ENCODE measurements at regions not wholly inside any gene's neighbourhood (a gene's known extent, or its start where the extent isn't known, plus 50 kb on each side); places are given as distances from the start of the nearest gene placed in this dataset.

DNA sequence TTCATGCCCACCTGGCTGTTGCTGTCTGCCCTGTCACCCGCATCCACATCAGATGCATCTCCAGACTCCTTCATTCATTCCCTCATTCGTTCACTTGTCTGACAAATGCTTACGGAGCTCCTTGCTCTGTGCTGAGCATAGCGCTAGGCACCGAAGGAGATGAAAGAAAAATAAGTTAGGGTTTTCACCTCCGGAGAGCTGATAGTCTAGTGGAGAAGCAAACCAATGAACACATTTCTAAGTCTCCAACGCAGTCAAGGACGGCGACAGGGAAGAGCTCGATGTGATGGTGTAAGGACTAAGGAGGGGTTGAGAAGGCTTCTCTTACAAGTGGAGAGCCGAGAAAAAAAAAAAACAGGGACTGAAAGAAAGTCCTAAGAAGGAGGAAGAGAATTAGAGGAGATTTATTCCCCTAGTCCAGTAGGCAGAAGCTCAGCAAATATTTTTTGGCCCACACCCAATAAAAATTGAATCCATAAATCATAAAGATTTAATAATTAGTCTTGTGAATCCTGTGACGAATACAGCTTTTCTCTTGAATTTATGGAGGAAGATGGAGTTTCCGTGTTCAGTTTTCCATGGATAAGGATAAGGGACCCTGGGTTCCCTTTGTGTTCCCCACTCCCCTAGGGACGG is 127.2 kb upstream of the DLG1 start:
- Mint-ChIP-seq H3K4me1 (ENCODE audit: unreplicated experiment) (peaks cover 33% of the 10 kb centered on the region), H3K4me3 (no peak overlapping the region), H3K27me3 (peaks cover 11% of the 10 kb centered on the region), H3K36me3 (no peaks in the 10 kb centered on the region), H3K27ac (no peak overlapping the region), H3K9me3 (no peaks in the 10 kb centered on the region)
- no peak for DNase-seq (ENCODE audit: extremely low spot score, unreplicated experiment)
- TF ChIP-seq, protein P1, sequence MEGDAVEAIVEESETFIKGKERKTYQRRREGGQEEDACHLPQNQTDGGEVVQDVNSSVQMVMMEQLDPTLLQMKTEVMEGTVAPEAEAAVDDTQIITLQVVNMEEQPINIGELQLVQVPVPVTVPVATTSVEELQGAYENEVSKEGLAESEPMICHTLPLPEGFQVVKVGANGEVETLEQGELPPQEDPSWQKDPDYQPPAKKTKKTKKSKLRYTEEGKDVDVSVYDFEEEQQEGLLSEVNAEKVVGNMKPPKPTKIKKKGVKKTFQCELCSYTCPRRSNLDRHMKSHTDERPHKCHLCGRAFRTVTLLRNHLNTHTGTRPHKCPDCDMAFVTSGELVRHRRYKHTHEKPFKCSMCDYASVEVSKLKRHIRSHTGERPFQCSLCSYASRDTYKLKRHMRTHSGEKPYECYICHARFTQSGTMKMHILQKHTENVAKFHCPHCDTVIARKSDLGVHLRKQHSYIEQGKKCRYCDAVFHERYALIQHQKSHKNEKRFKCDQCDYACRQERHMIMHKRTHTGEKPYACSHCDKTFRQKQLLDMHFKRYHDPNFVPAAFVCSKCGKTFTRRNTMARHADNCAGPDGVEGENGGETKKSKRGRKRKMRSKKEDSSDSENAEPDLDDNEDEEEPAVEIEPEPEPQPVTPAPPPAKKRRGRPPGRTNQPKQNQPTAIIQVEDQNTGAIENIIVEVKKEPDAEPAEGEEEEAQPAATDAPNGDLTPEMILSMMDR (conservative IDR thresholded peaks at IDR 0.05), result no peak

DNA sequence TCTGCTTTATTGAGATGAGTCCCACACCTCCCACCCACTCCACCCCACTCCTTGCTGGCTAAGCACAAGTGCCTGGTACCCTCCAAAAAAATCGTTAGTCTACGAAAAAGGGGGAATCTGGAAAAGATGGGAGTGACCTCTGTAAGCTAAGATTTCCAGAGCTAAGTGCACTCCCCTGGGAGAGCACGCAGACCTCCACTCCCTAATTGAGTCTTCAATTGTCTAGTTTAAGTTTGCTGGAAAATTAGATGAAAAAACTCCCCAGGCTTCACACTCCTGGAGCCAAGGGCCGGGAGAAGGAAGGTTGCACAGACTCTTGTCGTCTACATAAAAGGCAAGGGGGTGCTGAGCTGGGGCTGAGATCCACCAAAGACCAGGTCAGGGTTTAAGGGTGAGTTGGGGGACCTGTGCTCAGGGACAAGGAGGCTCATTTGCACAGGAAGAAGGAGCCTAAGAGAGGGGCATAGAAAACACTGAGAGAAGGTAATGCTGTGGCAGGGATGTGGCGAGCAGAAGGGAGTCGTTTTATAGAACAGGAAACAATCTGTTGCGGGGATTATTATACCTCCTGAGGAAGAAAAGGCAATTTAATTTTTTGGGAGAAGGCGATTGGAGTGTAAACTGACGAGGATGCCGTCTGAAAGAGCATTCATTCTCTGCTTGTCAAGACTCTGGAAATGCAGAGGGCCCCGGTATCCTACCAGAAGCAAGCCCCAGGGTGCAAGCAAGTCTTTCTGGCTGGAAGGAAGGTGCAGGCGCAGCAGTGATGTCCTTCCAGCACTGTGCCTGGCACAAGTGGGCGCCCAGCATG is 126.5 kb upstream of the DLG1 start:
- peaks cover 9% of the 10 kb centered on the region for H3K27me3 Mint-ChIP-seq
- H3K4me1 Mint-ChIP-seq (ENCODE audit: unreplicated experiment), result peaks cover 30% of the 10 kb centered on the region
- no peak overlapping the region for H3K27ac Mint-ChIP-seq
- no peaks in the 10 kb centered on the region for H3K36me3 Mint-ChIP-seq
- DNase-seq (ENCODE audit: extremely low spot score, unreplicated experiment), result no peak
- H3K4me3 Mint-ChIP-seq, result no peak overlapping the region
- TF ChIP-seq, protein P1 (conservative IDR thresholded peaks at IDR 0.05), result no peak
- H3K9me3 Mint-ChIP-seq, result no peaks in the 10 kb centered on the region

DNA sequence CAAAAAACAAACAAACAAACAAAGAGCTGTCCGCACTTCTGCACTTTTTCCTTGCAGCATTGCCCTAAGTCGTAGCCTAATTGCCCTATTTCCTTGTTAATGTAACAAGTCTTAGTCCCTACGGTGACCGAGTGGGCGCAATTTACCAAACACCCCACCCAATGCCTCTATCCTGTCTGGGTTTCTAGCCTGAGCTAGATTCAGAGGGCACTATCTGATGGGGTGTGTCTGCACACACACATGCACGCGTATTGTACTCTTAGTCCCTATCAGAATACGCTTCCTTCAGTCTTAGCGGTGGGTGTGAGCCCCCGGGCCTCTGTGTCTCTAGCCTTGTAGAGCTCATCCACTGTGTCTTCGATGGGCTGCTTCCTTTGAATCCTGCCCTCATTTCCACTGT is 125.9 kb upstream of the DLG1 start:
- Mint-ChIP-seq H3K36me3 (no peaks in the 10 kb centered on the region), H3K27me3 (peaks cover 12% of the 10 kb centered on the region), H3K27ac (no peak overlapping the region), H3K4me3 (no peak overlapping the region), H3K4me1 (ENCODE audit: unreplicated experiment) (peaks cover 30% of the 10 kb centered on the region), H3K9me3 (no peaks in the 10 kb centered on the region)
- TF ChIP-seq, protein P1 (conservative IDR thresholded peaks at IDR 0.05), result no peak
- DNase-seq (ENCODE audit: extremely low spot score, unreplicated experiment), result no peak

DNA sequence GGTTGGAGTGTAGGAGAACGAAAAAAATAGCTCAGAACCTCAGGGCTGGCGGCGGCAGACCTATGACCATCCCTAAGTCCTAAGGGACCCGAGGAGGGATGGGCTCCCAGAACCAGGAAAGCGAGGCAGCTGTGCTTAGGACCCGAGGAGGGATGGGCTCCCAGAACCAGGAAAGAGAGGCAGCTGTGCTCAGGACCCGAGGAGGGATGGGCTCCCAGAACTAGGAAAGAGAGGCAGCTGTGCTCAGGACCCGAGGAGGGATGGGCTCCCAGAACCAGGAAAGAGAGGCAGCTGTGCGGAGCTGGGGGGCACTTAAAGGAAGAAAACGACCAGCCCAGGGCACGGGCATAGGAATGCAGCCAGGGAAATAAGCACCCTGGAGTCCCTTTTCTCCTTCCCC is 125.0 kb upstream of the DLG1 start:
- Mint-ChIP-seq H3K27me3 (peaks cover 17% of the 10 kb centered on the region), H3K4me3 (no peak overlapping the region), H3K36me3 (no peaks in the 10 kb centered on the region), H3K9me3 (no peaks in the 10 kb centered on the region), H3K4me1 (ENCODE audit: unreplicated experiment) (peaks cover 22% of the 10 kb centered on the region), H3K27ac (no peak overlapping the region)
- TF ChIP-seq, protein P1 (conservative IDR thresholded peaks at IDR 0.05), result no peak
- DNase-seq (ENCODE audit: extremely low spot score, unreplicated experiment), result no peak

DNA sequence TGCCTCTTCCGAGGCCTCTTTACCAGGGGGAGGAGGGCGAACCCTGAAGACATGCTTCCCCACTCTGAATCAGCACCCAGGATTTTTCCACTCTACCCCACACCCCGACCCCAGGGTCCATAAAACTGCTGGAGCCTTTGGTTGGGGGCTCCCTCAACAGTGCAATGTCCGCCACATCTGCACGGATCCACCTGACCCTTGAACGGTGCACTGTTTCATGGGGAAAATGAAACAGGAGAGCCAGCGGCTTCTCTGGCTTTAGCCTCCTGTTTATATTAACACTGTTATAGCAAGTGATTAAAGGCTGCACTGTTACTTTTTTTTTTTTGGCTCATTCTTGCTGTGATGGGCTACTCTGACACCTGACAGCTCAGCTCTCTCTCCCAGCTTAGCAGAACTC is 124.1 kb upstream of the DLG1 start:
- TF ChIP-seq, protein P1 (conservative IDR thresholded peaks at IDR 0.05), result no peak
- no peaks in the 10 kb centered on the region for H3K36me3 Mint-ChIP-seq
- DNase-seq (ENCODE audit: extremely low spot score, unreplicated experiment), result no peak
- H3K4me3 Mint-ChIP-seq, result no peak overlapping the region
- no peaks in the 10 kb centered on the region for H3K9me3 Mint-ChIP-seq
- peaks cover 12% of the 10 kb centered on the region for H3K27me3 Mint-ChIP-seq
- no peak overlapping the region for H3K27ac Mint-ChIP-seq
- peaks cover 14% of the 10 kb centered on the region for H3K4me1 Mint-ChIP-seq (ENCODE audit: unreplicated experiment)
